GM18861 (cell line): ENCODE measurements at regions not wholly inside any gene's neighbourhood (a gene's known extent, or its start where the extent isn't known, plus 50 kb on each side); places are given as distances from the start of the nearest gene placed in this dataset.
A peak's percentile ranks its signal among the peaks of the same experiment; 100 is the strongest.

ENCODE experiments used
- ATAC-seq: cut with Tn5 transposase; IDR thresholded peaks from one replicate; pipeline ENCODE4 v1.9.1; 2021; ENCODE audit not compliant: unreplicated experiment

DNA sequence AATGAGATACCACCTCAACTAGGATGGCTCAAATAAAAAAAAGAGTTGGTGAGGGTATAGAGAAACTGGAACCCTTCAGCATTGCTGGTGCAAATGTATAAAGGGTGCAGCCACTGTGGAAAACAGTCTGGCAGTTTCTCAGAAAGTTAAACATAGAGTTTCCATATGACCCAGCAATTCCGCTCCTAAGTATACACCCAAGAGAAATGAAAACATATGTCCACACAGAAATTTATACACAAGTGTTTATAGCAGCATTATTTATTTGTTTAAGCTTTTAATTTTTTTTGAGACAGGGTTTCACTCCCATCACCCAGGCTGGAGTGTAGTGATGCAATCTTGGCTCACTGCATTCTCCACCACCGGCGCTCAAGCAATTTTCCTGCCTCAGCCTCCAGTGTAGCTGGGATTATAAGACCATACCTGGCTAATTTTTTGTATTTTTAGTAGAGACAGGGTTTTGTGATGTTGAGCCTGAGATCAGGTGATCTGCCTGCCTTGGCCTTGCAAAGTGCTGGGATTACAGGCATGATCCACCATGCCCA is 118.2 kb upstream of the KIF5B start:
- no peak for ATAC-seq

DNA sequence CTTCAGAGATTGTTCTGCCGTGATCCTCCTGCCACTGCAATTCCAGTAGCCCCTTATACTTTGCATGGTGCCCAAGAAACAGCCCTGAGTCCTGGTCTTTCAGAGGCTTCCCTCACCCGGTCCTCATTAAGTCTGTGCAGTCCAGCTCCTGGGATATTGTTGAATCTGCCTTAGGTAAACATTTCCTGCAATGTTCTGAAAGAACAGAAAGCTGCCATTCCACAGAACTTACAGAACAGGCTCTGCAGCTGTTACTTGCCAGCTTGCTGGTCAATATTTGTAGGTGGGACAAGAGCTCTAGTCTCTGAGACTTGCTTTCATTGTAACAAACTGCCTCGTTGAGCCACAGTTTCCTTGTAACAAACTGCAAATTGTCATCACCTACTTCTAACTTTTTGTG is 115.0 kb upstream of the KIF5B start:
- no peak for ATAC-seq

GRCh38 chr10:32169556-32169955 is 113.3 kb upstream of the KIF5B start:
- no peak for ATAC-seq

DNA sequence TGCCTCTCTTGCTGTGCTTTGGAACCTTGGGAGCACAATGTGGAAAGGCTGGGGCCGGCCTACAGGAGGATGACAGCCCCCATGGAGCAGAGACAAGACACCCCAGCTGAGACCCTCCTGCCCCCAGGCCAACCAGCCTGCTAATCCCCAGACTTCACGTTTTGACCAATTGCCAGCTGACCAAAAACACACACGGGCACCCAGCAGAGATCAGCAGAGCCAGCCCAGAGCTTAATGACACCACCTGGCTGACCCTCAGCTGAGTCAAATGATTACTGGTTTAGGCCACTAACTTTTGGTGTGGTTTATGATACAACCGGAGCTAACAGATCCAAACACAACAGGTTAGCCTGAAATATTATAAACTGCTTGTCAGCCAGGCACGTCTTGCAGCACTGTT is 111.2 kb upstream of the KIF5B start:
- no peak for ATAC-seq

DNA sequence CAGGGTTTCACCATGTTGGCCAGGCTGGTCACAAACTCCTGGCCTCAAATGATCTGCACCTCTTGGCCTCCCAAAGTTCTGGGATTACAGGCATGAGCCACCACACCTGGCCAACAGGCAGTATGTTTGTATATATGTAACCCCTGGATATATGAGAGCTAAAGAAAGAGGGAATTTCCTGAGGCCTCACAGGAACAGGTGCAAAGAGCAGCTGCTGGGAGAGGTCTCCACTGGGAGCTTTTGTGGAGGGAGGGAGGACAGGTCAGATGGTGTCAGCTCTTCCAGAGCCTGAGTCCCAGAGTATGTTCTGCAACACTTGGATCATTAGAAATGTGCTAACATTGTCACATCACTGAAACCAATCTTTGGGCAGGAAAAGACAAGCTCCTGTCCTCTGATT is 110.1 kb upstream of the KIF5B start:
- no peak for ATAC-seq

DNA sequence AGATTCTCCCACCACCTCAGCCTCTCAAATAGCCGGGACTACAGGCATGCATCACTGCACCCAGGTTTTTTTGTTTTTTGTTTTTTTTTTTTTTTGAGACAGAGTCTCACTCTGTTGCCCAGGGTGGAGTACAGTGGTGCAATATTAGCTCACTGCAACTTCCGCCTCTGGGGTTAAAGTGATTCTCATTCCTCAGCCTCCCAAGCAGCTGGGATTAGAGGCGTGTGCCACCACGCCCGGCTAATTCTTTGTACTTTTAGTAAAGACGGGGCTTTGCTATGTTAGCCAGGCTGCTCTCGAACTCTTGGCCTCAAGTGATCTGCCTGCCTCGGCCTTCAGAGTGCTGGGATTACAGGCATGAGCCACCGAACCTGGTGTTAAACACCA is 107.5 kb upstream of the KIF5B start:
- no peak for ATAC-seq

DNA sequence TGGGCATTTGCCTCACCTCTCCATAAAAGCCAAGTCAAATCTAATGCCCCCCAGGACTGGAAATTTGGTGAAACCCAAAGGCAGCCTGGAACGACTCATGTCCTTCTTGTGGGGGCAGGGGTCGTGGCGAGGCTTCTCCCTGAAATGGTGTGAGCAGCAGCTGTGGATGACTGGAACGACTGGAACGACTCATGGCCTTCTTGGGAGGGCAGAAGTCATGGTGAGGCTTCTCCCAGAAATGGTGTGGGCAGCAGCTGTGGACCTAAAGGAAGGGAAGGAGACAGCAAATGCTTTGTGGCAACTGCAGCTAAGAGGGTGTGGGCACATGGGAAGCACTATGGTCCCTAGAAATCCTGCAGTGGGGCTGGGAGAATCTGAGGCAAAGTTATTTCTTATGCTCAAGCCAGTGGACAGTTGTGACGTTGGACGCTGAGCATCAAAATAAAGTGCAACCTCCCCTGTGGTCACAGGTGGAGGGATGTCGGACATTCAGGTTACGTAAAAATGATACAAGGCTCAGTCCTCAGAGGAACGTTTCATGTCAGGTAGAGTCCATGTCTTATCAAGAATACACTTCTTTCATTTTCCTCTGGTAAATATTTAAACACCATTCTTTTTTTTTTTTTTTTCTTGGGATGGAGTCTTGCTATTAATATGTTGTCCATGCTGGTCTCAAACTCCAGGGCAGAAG is 107.0 kb upstream of the KIF5B start:
- ATAC-seq: no peak

DNA sequence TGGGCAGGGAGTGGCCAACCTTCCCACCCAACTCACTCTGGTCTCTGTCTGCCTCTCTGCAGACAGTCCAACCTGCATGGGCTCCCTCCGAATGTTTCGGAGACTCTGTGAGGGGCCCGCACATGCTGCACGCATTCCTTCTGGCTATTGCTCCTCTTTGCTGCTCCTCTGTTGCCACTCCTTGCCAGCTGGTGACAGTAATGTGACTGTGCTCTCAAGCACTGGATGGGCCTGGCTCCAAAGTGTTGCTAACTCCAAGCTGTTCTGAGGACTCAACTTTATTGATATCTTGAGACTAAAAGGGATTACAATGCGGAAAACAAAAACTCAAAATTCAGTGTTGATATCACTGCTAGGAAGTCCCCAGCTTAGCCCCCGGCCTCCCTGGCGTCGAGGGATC is 105.4 kb upstream of the KIF5B start:
- no peak for ATAC-seq

DNA sequence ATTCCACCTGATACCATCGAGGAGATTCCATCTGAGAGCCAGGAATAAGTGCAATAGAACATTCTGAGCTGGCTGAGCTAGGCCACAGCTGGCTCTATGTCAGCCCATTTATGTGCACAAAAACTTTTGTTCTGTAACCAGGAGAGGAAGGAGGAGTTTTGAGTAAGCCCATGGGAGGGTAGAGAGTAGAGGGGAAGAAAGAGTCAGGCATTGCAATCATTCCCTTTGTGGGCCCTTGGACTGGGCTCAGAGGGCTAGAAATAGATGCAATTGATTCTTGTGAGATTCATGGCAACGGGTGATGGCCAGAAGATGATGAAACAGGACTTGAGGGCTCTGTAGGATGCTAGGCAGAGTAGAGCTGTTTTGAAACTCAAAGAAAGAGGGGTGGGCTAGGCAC is 104.6 kb upstream of the KIF5B start:
- no peak for ATAC-seq

DNA sequence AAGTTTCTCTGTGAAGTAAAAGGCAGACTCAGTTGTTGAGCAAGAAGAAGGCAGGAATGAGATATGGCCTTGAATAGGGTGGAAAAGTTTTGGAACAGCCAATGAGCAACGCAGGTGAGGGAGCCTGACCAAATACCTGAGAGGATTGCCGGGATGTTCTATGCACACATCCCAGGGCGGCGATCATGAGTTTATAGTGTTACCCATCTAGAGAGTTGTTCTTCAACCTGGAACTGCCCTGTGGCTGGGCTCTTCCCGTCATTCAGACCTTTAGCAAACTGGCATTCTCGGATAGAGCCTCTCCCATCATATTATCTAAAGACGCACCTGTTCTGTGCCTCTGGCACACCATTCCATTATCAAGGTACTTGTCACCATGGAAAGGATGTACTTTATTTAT is 103.0 kb upstream of the KIF5B start:
- no peak for ATAC-seq

DNA sequence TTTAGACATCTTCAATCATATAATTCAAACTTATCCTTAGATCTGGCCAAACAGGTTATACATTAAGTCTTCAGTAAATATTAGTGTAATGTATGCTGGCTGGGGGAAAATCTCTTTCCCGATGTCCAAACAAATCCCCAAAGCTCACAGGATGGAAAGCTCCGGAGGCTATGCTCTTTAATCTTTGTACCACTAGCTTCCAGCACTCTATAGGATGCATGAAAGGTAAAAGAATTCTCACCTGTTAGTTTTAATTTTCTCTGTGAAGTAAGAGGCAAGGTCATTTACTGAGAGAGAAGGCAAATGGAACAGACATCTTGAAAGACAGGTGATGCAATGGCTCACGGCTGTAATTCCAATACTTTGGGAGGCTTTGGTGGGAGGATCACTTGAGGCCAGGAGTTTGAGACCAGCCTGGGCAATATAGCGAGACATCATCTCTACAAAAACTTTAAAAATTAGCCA is 99.8 kb upstream of the KIF5B start:
- no peak for ATAC-seq

DNA sequence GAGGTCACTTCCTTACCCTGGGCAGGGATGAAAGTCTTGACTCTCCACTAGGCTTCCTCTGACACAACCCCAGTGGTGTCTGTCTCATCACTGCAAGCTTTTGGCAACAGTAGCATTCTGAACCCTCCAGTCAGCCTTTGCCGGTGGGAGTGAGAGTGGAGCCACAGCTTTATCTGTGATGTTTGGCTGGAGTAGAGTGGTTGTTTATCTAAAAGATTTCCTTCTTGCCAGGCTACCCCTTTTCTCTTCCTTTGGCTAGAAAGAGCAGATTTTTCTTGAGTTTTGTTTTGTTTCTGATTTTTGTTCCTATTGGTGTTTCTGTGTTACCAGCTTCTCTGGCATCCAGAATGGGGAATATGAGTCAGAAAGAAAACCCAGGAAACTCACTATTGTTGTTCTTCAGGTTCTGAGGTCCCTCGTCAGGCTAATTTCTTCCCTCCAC is 98.9 kb upstream of the KIF5B start:
- ATAC-seq: no peak

DNA sequence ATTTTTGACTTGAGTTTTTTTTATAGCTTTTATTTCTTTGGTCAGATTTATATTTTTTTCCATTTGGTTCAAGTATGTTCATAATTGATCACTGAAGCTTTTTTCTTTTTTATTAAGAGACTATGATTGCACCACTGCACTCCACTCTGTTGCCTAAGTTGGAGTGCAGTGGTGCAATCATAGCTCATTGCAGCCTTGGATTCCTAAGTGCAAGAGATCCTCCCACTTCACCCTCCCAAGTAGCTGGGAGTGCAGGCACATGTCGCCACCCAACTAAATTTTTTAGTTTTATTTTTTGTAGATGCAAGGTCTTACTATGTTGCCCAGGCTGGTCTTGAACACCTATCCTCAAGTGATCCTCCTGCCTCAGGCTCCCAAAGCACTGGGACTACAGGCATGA is 97.7 kb upstream of the KIF5B start:
- no peak for ATAC-seq

DNA sequence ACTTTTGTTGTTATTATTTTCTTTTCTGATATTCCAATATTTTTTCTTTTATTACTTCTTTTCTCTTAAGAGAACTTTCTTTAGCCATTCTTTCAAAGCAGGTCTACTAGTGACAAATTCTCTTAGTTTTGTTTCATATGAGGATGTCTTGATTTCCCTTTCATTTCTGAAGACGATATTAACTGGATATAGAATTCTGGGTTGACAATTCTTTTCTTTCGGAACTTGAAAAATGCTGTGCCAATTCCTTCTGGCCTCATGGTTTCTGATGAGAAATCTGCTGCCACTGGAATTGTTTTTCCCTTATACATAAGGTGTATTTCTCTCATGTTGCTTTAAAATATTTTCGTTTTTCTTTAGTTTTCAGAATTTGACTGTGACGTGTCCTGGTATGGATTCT is 97.0 kb upstream of the KIF5B start:
- no peak for ATAC-seq

DNA sequence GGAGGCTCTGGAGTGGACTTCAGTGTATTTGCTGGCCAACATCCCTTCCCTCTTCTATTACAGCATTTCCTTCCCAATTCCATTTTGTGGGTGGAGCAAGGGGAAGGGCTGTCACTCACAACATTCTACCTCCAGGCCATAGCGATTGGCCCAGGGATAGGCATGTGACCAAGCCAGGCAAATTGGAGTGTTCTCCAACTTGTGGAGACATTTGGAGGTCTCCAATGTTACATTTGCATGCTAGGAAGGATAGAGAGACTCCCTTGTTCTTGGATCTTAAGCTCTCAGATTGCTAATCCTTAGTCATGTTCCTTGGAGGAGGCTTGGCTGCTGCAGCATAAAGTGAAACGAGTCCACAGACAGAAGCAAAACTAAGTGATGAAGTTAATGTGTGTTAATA is 95.6 kb upstream of the KIF5B start:
- ATAC-seq: no peak

- ATAC-seq: no peak
These were observed 94.4 kb upstream of the KIF5B start for GRCh38 chr10:32150532-32151101.

- ATAC-seq: peak; percentile 88
These were observed 93.2 kb upstream of the KIF5B start for GRCh38 chr10:32149252-32149955.

GRCh38 chr10:32148864-32149251 is 92.6 kb upstream of the KIF5B start:
- no peak for ATAC-seq

- ATAC-seq: no peak
These were observed 91.5 kb upstream of the KIF5B start for GRCh38 chr10:32147730-32148129.

GRCh38 chr10:32146166-32146565 is 89.9 kb upstream of the KIF5B start:
- ATAC-seq: no peak

DNA sequence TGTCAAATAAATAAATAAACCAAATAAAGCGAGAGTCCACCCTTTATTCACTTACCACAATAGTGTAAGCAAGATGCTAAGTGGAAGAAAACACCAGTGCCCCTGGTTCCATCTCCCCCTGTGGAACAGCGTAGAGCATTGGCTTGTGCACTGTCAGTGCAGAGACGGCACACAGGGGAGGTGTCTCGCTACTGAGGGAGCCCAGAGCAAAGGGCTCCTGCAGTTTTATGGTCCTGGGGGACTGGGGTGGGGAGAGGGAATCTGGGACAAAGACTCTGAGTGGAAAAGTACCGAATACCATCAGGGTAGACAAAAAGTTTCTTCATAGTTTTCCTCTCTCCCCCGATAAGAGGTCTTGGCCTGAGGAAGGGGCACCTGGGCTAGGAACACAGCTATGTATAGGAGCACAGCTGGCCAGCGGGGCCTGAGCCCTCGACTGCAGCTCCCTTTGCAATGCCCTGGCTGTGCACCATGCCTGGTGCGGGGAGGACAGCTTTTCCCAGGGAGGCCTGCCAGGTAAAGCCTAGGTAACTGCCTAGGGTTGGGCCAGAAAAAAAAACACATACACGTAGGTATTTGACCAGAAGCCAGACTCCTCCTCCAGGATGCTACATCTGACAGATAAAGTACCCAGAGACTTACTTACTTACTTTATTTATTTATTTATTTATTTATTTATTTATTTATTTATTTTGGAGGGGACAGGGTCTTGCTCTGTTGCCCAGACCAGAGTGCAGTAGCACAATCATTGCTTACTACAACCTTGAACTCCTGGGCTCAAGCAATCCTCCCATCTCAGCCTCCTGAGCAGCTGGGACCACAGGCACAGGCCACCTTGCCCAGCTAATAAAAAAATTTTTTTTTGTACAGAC is 88.8 kb upstream of the KIF5B start:
- no peak for ATAC-seq
